Stomach (tissue), 8 donors: ENCODE measurements at regions not wholly inside any gene's neighbourhood (a gene's known extent, or its start where the extent isn't known, plus 50 kb on each side); places are given as distances from the start of the nearest gene placed in this dataset.

Source experiments
- DNase-seq, 2 donors: peaks; one replicate each; pipeline versions ENCODE4 v3.0.0 to v3.0.0-alpha.2; 2013 to 2019
- H3K27ac ChIP-seq, 5 donors: fragments of 200-600 bp in 4 of 5; sonication (generic) in 4 of 5; one replicate each; pipeline ENCODE4 v1.5.1; 2013 to 2019; ENCODE audit warnings: mild to moderate bottlenecking in 1 of 5, moderate library complexity in 1 of 5
- H3K27me3 ChIP-seq, 3 donors: fragments of 200-600 bp; sonication (generic); one replicate each; pipeline ENCODE4 v1.5.1; 2017 to 2019; ENCODE audit warnings: mixed run types in 1 of 3
- H3K36me3 ChIP-seq, 4 donors: fragments of 200-600 bp; sonication (generic); 1 replicate in 3 of 4; 2 replicates in 1 of 4; pipeline ENCODE4 v1.5.1; 2016 to 2019
- H3K4me1 ChIP-seq, 4 donors: fragments of 200-600 bp; sonication (generic); one replicate each; pipeline ENCODE4 v1.5.1; 2016 to 2019
- H3K4me3 ChIP-seq, 4 donors: fragments of 200-600 bp; sonication (generic) in 3 of 4; one replicate each; pipeline ENCODE4 v1.5.1; 2016 to 2019; ENCODE audit warnings: mild to moderate bottlenecking in 1 of 4
- H3K9me3 ChIP-seq, 4 donors: fragments of 200-600 bp; sonication (generic); one replicate each; pipeline ENCODE4 v1.5.1; 2016 to 2019
- EP300 ChIP-seq: sonication (generic); formaldehyde crosslinking; IDR thresholded peaks from one replicate; pipeline ENCODE4 v1.6.1; 2017; ENCODE audit warnings: antibody characterized with exemption
- POLR2A ChIP-seq, 4 donors: fragments of 450-650 bp; IDR thresholded peaks; one replicate each; pipeline ENCODE4 v1.6.1; 2016; ENCODE audit warnings: antibody characterized with exemption in 4 of 4, control low read depth in 2 of 4, mild to moderate bottlenecking in 1 of 4, moderate library complexity in 1 of 4
- POLR2AphosphoS5 ChIP-seq, 3 donors: sonication (generic); formaldehyde crosslinking; IDR thresholded peaks; one replicate each; pipeline ENCODE4 v1.6.1; 2016; ENCODE audit warnings: antibody characterized with exemption in 3 of 3
- WGBS, 5 donors: extraction: QIAGEN DNeasy Blood & Tissue Kit in 3 of 5; methylation state at CpG; one replicate each; pipeline versions ENCODE4 v1.1.5 to v1.1.7; 2013 to 2018; 5-methylcytosine and 5-hydroxymethylcytosine counted together
- intact Hi-C: fragments of 100-400 bp; cut with DNase I; formaldehyde crosslinking; loops from one replicate; pipeline ENCODE4 v1.15.1; 2023; ENCODE audit warnings: low total_unique reads
- TF ChIP-seq, protein P1 (sequence below), 7 experiments: fragments of 450-650 bp in 4 of 7; fragments of 200-600 bp in 3 of 7; sonication (generic) in 3 of 7; IDR thresholded peaks; one replicate each; pipeline ENCODE4 v1.5.1; 2016 to 2019; ENCODE audit warnings: antibody characterized with exemption in 7 of 7, control low read depth in 2 of 7, mild to moderate bottlenecking in 1 of 7
- donor health status: healthy with polysubstance abuse.
- donor health status: Bipolar disorder and iron deficiency.
- donor health status: healthy.

DNA sequence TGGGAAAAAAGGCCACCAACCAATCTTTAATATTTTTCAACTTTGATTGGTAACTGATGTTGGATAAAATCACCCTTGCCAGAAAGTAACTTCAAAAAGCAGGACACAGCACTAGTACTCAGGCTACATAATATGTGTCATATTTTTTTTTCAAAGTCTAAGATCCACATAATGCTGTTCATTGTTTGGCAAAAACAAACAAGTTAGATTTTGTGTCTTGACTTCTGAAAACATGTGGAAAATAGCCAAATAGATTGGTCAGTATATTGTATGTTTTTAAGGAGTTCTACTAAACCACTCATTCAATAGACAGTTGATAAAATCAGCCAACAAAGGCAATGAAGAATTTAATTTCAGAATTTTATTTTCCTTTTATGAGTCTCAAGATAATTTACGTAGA lies 111.7 kb upstream of the CCDC54 start:
- DNase-seq = no peak
- no peak overlapping the region for H3K27ac ChIP-seq
- intact Hi-C loops = no loop called here
- H3K9me3 ChIP-seq = no peaks in the 10 kb centered on the region
- peaks cover 0 to 10% (median 0%) of the 10 kb centered on the region in 4 donors for H3K4me1 ChIP-seq
- TF ChIP-seq POLR2AphosphoS5 (IDR thresholded peaks at IDR 0.05) (no peak), POLR2A (IDR thresholded peaks at IDR 0.05) (no peak), EP300 (no peak)
- TF ChIP-seq, protein P1, sequence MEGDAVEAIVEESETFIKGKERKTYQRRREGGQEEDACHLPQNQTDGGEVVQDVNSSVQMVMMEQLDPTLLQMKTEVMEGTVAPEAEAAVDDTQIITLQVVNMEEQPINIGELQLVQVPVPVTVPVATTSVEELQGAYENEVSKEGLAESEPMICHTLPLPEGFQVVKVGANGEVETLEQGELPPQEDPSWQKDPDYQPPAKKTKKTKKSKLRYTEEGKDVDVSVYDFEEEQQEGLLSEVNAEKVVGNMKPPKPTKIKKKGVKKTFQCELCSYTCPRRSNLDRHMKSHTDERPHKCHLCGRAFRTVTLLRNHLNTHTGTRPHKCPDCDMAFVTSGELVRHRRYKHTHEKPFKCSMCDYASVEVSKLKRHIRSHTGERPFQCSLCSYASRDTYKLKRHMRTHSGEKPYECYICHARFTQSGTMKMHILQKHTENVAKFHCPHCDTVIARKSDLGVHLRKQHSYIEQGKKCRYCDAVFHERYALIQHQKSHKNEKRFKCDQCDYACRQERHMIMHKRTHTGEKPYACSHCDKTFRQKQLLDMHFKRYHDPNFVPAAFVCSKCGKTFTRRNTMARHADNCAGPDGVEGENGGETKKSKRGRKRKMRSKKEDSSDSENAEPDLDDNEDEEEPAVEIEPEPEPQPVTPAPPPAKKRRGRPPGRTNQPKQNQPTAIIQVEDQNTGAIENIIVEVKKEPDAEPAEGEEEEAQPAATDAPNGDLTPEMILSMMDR (IDR thresholded peaks at IDR 0.05) = no peak
- no peaks in the 10 kb centered on the region for H3K27me3 ChIP-seq
- 37 to 98% (median 83%) methylated on average over 1 of the region's 1 CpG for WGBS, 5 donors
- H3K36me3 ChIP-seq = no peaks in the 10 kb centered on the region
- H3K4me3 ChIP-seq = no peak overlapping the region

DNA sequence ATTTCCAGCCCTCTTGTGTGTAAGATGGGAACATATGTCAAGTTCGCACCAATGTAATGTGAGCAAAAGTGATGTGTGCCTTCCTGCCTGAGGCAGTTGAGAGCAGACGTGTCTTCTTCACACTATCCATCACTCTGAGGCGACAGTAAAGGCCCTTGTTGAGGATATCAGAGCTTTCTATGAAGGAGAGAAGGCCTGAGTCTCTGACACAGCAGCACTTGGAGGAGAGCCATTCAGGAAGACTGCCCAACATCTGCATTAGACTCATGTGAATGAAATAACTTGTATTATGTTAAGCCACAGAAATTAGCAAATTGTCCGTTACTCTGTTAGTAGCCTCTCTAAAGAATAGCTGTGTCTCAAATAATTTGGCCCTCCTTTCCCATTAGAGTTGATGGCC lies 108.8 kb upstream of the CCDC54 start:
- 88 to 92% (median 89%) methylated on average over 4 of the region's 4 CpGs for whole genome bisulfite sequencing, 5 donors
- peak in 1 of 2 donors; percentile 27 for DNase-seq
- TF ChIP-seq, protein P1 (IDR thresholded peaks at IDR 0.05) = no peak
- TF ChIP-seq POLR2A (IDR thresholded peaks at IDR 0.05) (no peak), POLR2AphosphoS5 (IDR thresholded peaks at IDR 0.05) (no peak), EP300 (no peak)
- Histone ChIP-seq H3K4me3 (no peak overlapping the region), H3K27ac (no peak overlapping the region), H3K4me1 (peaks cover 0 to 10% (median 0%) of the 10 kb centered on the region in 4 donors), H3K27me3 (no peaks in the 10 kb centered on the region), H3K36me3 (no peaks in the 10 kb centered on the region), H3K9me3 (no peaks in the 10 kb centered on the region)
- intact Hi-C loops = no loop called here

DNA sequence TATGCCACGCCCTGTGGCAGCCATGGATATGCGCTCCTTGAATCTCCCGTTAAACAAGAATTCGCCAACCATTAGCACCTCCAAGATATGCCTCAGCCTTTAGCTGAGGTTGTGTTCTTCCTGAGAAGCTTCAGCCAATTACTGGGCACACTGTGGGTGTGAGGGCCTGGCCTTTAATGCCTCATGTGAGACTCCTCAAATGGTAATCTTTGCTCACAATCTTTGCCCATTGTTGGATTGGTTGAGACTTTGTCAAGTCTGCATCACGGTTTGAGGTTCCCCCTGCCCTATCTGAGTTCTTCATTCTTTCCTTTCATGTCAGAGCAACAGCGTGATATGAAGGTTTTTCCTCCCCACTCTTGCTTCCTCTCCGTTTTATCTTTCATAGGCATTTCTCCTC lies 108.1 kb upstream of the CCDC54 start:
- DNase-seq = no peak
- Histone ChIP-seq H3K27me3 (no peaks in the 10 kb centered on the region), H3K4me3 (no peak overlapping the region), H3K4me1 (peaks cover 0 to 10% (median 0%) of the 10 kb centered on the region in 4 donors), H3K9me3 (no peaks in the 10 kb centered on the region), H3K27ac (no peak overlapping the region), H3K36me3 (no peaks in the 10 kb centered on the region)
- 79 to 89% (median 86%) methylated on average over 7 of the region's 7 CpGs for WGBS, 5 donors
- intact Hi-C loops = no loop called here
- TF ChIP-seq EP300 = no peak
- no peak for TF ChIP-seq POLR2AphosphoS5 (IDR thresholded peaks at IDR 0.05)
- no peak for TF ChIP-seq POLR2A (IDR thresholded peaks at IDR 0.05)
- TF ChIP-seq, protein P1 (IDR thresholded peaks at IDR 0.05) = no peak

DNA sequence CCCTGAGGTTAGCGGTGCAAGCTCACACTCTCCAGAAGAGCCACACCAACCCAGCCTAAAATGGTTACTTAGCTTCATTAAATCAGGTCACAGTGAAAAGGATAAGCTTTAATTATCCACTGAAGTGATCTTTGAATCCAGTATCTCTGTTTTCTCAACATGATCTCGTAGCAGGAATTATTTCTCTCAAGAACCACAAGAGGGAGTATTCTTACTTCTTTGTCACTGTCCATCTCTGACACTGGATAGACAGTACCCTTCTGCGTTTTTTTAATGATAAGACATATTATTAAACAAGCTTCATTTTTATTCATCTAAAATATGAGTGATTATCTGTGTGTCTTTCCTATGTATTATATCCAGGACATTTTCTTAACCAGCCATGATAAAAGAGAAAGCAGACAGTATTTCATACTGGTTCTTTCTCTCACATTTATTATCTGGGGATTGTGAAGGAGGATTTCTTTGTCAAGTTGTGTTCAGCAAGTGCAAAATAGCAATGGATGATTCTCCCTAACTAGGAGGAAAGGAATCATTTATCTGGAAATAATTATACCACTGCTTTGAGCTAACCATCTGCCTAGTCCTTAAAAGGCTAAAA lies 105.4 kb upstream of the CCDC54 start:
- no peaks in the 10 kb centered on the region for H3K27me3 ChIP-seq
- intact Hi-C loops = no loop called here
- H3K4me1 ChIP-seq = no peaks in the 10 kb centered on the region
- WGBS, 5 donors = 8 to 21% (median 12%) methylated on average over 3 of the region's 3 CpGs
- no peaks in the 10 kb centered on the region for H3K36me3 ChIP-seq
- TF ChIP-seq, protein P1 (IDR thresholded peaks at IDR 0.05) = peak in 5 of 7 experiments; percentile 49 to 65 (median 52)
- no peak for TF ChIP-seq POLR2A (IDR thresholded peaks at IDR 0.05)
- H3K4me3 ChIP-seq = no peak overlapping the region
- no peak overlapping the region for H3K27ac ChIP-seq
- H3K9me3 ChIP-seq = no peaks in the 10 kb centered on the region
- peak in 1 of 2 donors; percentile 21 for DNase-seq
